Inflammatory macrophage treated with lipopolysaccharide for 4 hours (primary cell): ENCODE measurements at regions not wholly inside any gene's neighbourhood (a gene's known extent, or its start where the extent isn't known, plus 50 kb on each side); places are given as distances from the start of the nearest gene placed in this dataset.

Experiments used
- DNase-seq: peaks from one replicate; pipeline ENCODE4 v3.0.0-alpha.2; 2020

GRCh38 chr6:166008441-166009369 lies 158.9 kb downstream of the TBXT start:
- no peak for DNase-seq

- no peak for DNase-seq
Measured at GRCh38 chr6:166007349-166008263, 160.0 kb downstream of the TBXT start.

GRCh38 chr6:166006900-166007301 lies 160.8 kb downstream of the TBXT start:
- no peak for DNase-seq

- DNase-seq, result no peak
Measured at GRCh38 chr6:166005944-166006899, 161.4 kb downstream of the TBXT start.

GRCh38 chr6:166005401-166005943 lies 162.2 kb downstream of the TBXT start:
- no peak for DNase-seq

- DNase-seq, result no peak
Measured at GRCh38 chr6:166004876-166005275, 162.8 kb downstream of the TBXT start.

GRCh38 chr6:166004471-166004870 lies 163.2 kb downstream of the TBXT start:
- no peak for DNase-seq

GRCh38 chr6:166003569-166003968 lies 164.1 kb downstream of the TBXT start:
- DNase-seq, result no peak

GRCh38 chr6:166001359-166001758 lies 166.3 kb downstream of the TBXT start:
- no peak for DNase-seq

- no peak for DNase-seq
Measured at GRCh38 chr6:165999279-165999678, 168.4 kb downstream of the TBXT start.

- no peak for DNase-seq
Measured at GRCh38 chr6:165998072-165998471, 169.6 kb downstream of the TBXT start.

GRCh38 chr6:165991341-165991740 lies 176.3 kb downstream of the TBXT start:
- DNase-seq, result no peak

- no peak for DNase-seq
Measured at GRCh38 chr6:165990216-165990615, 177.4 kb downstream of the TBXT start.

- DNase-seq, result no peak
Measured at GRCh38 chr6:165988757-165989456, 178.7 kb downstream of the TBXT start.

GRCh38 chr6:165988302-165988756 lies 179.3 kb downstream of the TBXT start:
- no peak for DNase-seq

- DNase-seq, result no peak
Measured at GRCh38 chr6:165987483-165988301, 180.0 kb downstream of the TBXT start.

- no peak for DNase-seq
Measured at GRCh38 chr6:165986914-165987482, 180.7 kb downstream of the TBXT start.

- DNase-seq, result no peak
Measured at GRCh38 chr6:165986311-165986913, 181.2 kb downstream of the TBXT start.

GRCh38 chr6:165985806-165986299 lies 181.8 kb downstream of the TBXT start:
- DNase-seq, result no peak
